ENCODE measurements at regions not wholly inside any gene's neighbourhood (a gene's known extent, or its start where the extent isn't known, plus 50 kb on each side); places are given as distances from the start of the nearest gene placed in this dataset.

GRCh38 chr12:24113701-24114100, 164.2 kb upstream of the SOX5 start:
- Histone ChIP-seq H3K9ac (ENCODE audit: low read length) (no peak overlapping the region), H3K9me3 (ENCODE audit: low read length) (no peaks in the 10 kb centered on the region), H3K36me3 (ENCODE audit: insufficient read depth, low read length) (no peaks in the 10 kb centered on the region), H3K27ac (ENCODE audit: low read depth, low read length) (no peak overlapping the region), H3K4me3 (ENCODE audit: low read depth in 1 of 2, low read length in 2 of 2) (no peak overlapping the region), H3K4me1 (ENCODE audit: insufficient read depth, low read length) (no peaks in the 10 kb centered on the region), H3K27me3 (ENCODE audit: control insufficient read depth in 1 of 2, insufficient read depth in 2 of 2, low read length in 2 of 2) (no peaks in the 10 kb centered on the region)

GRCh38 chr12:24111616-24112015, 162.1 kb upstream of the SOX5 start:
- Histone ChIP-seq H3K27me3 (ENCODE audit: control insufficient read depth in 1 of 2, insufficient read depth in 2 of 2, low read length in 2 of 2) (no peaks in the 10 kb centered on the region), H3K9ac (ENCODE audit: low read length) (no peak overlapping the region), H3K9me3 (ENCODE audit: low read length) (no peaks in the 10 kb centered on the region), H3K4me1 (ENCODE audit: insufficient read depth, low read length) (no peaks in the 10 kb centered on the region), H3K27ac (ENCODE audit: low read depth, low read length) (no peak overlapping the region), H3K4me3 (ENCODE audit: low read depth in 1 of 2, low read length in 2 of 2) (no peak overlapping the region), H3K36me3 (ENCODE audit: insufficient read depth, low read length) (no peaks in the 10 kb centered on the region)

- no peak overlapping the region for H3K27ac ChIP-seq (ENCODE audit: low read depth, low read length)
- H3K27me3 ChIP-seq (ENCODE audit: control insufficient read depth in 1 of 2, insufficient read depth in 2 of 2, low read length in 2 of 2), result no peaks in the 10 kb centered on the region
- H3K4me3 ChIP-seq (ENCODE audit: low read depth in 1 of 2, low read length in 2 of 2), result no peak overlapping the region
- no peak overlapping the region for H3K9ac ChIP-seq (ENCODE audit: low read length)
- H3K4me1 ChIP-seq (ENCODE audit: insufficient read depth, low read length), result no peaks in the 10 kb centered on the region
- no peaks in the 10 kb centered on the region for H3K9me3 ChIP-seq (ENCODE audit: low read length)
- H3K36me3 ChIP-seq (ENCODE audit: insufficient read depth, low read length), result no peaks in the 10 kb centered on the region
Measured at GRCh38 chr12:24111086-24111485, 161.6 kb upstream of the SOX5 start.

- Histone ChIP-seq H3K36me3 (ENCODE audit: insufficient read depth, low read length) (no peaks in the 10 kb centered on the region), H3K27me3 (ENCODE audit: control insufficient read depth in 1 of 2, insufficient read depth in 2 of 2, low read length in 2 of 2) (no peaks in the 10 kb centered on the region), H3K4me1 (ENCODE audit: insufficient read depth, low read length) (no peaks in the 10 kb centered on the region), H3K4me3 (ENCODE audit: low read depth in 1 of 2, low read length in 2 of 2) (no peak overlapping the region), H3K27ac (ENCODE audit: low read depth, low read length) (no peak overlapping the region), H3K9me3 (ENCODE audit: low read length) (no peaks in the 10 kb centered on the region), H3K9ac (ENCODE audit: low read length) (no peak overlapping the region)
Measured at GRCh38 chr12:24109381-24110039, 160.0 kb upstream of the SOX5 start.

- no peak overlapping the region for H3K27ac ChIP-seq (ENCODE audit: low read depth, low read length)
- H3K9ac ChIP-seq (ENCODE audit: low read length), result no peak overlapping the region
- no peaks in the 10 kb centered on the region for H3K4me1 ChIP-seq (ENCODE audit: insufficient read depth, low read length)
- H3K27me3 ChIP-seq (ENCODE audit: control insufficient read depth in 1 of 2, insufficient read depth in 2 of 2, low read length in 2 of 2), result no peaks in the 10 kb centered on the region
- H3K4me3 ChIP-seq (ENCODE audit: low read depth in 1 of 2, low read length in 2 of 2), result no peak overlapping the region
- no peaks in the 10 kb centered on the region for H3K36me3 ChIP-seq (ENCODE audit: insufficient read depth, low read length)
- no peaks in the 10 kb centered on the region for H3K9me3 ChIP-seq (ENCODE audit: low read length)
Measured at GRCh38 chr12:24102676-24103075, 153.2 kb upstream of the SOX5 start.

- Histone ChIP-seq H3K9ac (ENCODE audit: low read length) (no peak overlapping the region), H3K9me3 (ENCODE audit: low read length) (no peaks in the 10 kb centered on the region), H3K27me3 (ENCODE audit: control insufficient read depth in 1 of 2, insufficient read depth in 2 of 2, low read length in 2 of 2) (no peaks in the 10 kb centered on the region), H3K27ac (ENCODE audit: low read depth, low read length) (no peak overlapping the region), H3K36me3 (ENCODE audit: insufficient read depth, low read length) (no peaks in the 10 kb centered on the region), H3K4me1 (ENCODE audit: insufficient read depth, low read length) (no peaks in the 10 kb centered on the region), H3K4me3 (ENCODE audit: low read depth in 1 of 2, low read length in 2 of 2) (no peak overlapping the region)
Measured at GRCh38 chr12:24099576-24099975, 150.1 kb upstream of the SOX5 start.

GRCh38 chr12:24095245-24095644, 145.8 kb upstream of the SOX5 start:
- H3K27me3 ChIP-seq (ENCODE audit: control insufficient read depth in 1 of 2, insufficient read depth in 2 of 2, low read length in 2 of 2), result no peaks in the 10 kb centered on the region

GRCh38 chr12:24089510-24089890, 140.0 kb upstream of the SOX5 start:
- Histone ChIP-seq H3K27ac (ENCODE audit: low read depth, low read length) (no peak overlapping the region), H3K9ac (ENCODE audit: low read length) (no peak overlapping the region), H3K36me3 (ENCODE audit: insufficient read depth, low read length) (no peaks in the 10 kb centered on the region), H3K9me3 (ENCODE audit: low read length) (no peaks in the 10 kb centered on the region), H3K4me1 (ENCODE audit: insufficient read depth, low read length) (no peaks in the 10 kb centered on the region), H3K4me3 (ENCODE audit: low read depth in 1 of 2, low read length in 2 of 2) (no peak overlapping the region), H3K27me3 (ENCODE audit: control insufficient read depth in 1 of 2, insufficient read depth in 2 of 2, low read length in 2 of 2) (no peaks in the 10 kb centered on the region)

More at GRCh38 chr12:24095245-24095644, 145.8 kb upstream of the SOX5 start:
- Histone ChIP-seq H3K4me1 (ENCODE audit: insufficient read depth, low read length) (no peaks in the 10 kb centered on the region), H3K4me3 (ENCODE audit: low read depth in 1 of 2, low read length in 2 of 2) (no peak overlapping the region), H3K9me3 (ENCODE audit: low read length) (no peaks in the 10 kb centered on the region), H3K9ac (ENCODE audit: low read length) (no peak overlapping the region), H3K27ac (ENCODE audit: low read depth, low read length) (no peak overlapping the region), H3K36me3 (ENCODE audit: insufficient read depth, low read length) (no peaks in the 10 kb centered on the region)

- Histone ChIP-seq H3K4me3 (ENCODE audit: low read depth in 1 of 2, low read length in 2 of 2) (no peak overlapping the region), H3K9me3 (ENCODE audit: low read length) (no peaks in the 10 kb centered on the region), H3K27me3 (ENCODE audit: control insufficient read depth in 1 of 2, insufficient read depth in 2 of 2, low read length in 2 of 2) (no peaks in the 10 kb centered on the region), H3K27ac (ENCODE audit: low read depth, low read length) (no peak overlapping the region), H3K36me3 (ENCODE audit: insufficient read depth, low read length) (no peaks in the 10 kb centered on the region), H3K4me1 (ENCODE audit: insufficient read depth, low read length) (no peaks in the 10 kb centered on the region), H3K9ac (ENCODE audit: low read length) (no peak overlapping the region)
Measured at GRCh38 chr12:24088751-24089509, 139.5 kb upstream of the SOX5 start.

- Histone ChIP-seq H3K27me3 (ENCODE audit: control insufficient read depth in 1 of 2, insufficient read depth in 2 of 2, low read length in 2 of 2) (no peaks in the 10 kb centered on the region), H3K27ac (ENCODE audit: low read depth, low read length) (no peak overlapping the region), H3K4me1 (ENCODE audit: insufficient read depth, low read length) (no peaks in the 10 kb centered on the region), H3K4me3 (ENCODE audit: low read depth in 1 of 2, low read length in 2 of 2) (no peak overlapping the region), H3K36me3 (ENCODE audit: insufficient read depth, low read length) (no peaks in the 10 kb centered on the region), H3K9me3 (ENCODE audit: low read length) (no peaks in the 10 kb centered on the region), H3K9ac (ENCODE audit: low read length) (no peak overlapping the region)
Measured at GRCh38 chr12:24087294-24087693, 137.8 kb upstream of the SOX5 start.

GRCh38 chr12:24084800-24085199, 135.3 kb upstream of the SOX5 start:
- Histone ChIP-seq H3K27ac (ENCODE audit: low read depth, low read length) (no peak overlapping the region), H3K4me1 (ENCODE audit: insufficient read depth, low read length) (no peaks in the 10 kb centered on the region), H3K36me3 (ENCODE audit: insufficient read depth, low read length) (no peaks in the 10 kb centered on the region), H3K9me3 (ENCODE audit: low read length) (no peaks in the 10 kb centered on the region), H3K27me3 (ENCODE audit: control insufficient read depth in 1 of 2, insufficient read depth in 2 of 2, low read length in 2 of 2) (no peaks in the 10 kb centered on the region), H3K4me3 (ENCODE audit: low read depth in 1 of 2, low read length in 2 of 2) (no peak overlapping the region), H3K9ac (ENCODE audit: low read length) (no peak overlapping the region)

GRCh38 chr12:24083838-24084237, 134.4 kb upstream of the SOX5 start:
- Histone ChIP-seq H3K27me3 (ENCODE audit: control insufficient read depth in 1 of 2, insufficient read depth in 2 of 2, low read length in 2 of 2) (no peaks in the 10 kb centered on the region), H3K9me3 (ENCODE audit: low read length) (no peaks in the 10 kb centered on the region), H3K27ac (ENCODE audit: low read depth, low read length) (no peak overlapping the region), H3K4me1 (ENCODE audit: insufficient read depth, low read length) (no peaks in the 10 kb centered on the region), H3K9ac (ENCODE audit: low read length) (no peak overlapping the region), H3K36me3 (ENCODE audit: insufficient read depth, low read length) (no peaks in the 10 kb centered on the region), H3K4me3 (ENCODE audit: low read depth in 1 of 2, low read length in 2 of 2) (no peak overlapping the region)
